Brain microvascular endothelial cell (primary cell): ENCODE measurements at regions not wholly inside any gene's neighbourhood (a gene's known extent, or its start where the extent isn't known, plus 50 kb on each side); places are given as distances from the start of the nearest gene placed in this dataset.

Source experiments
- DNase-seq: peaks from one replicate; pipeline ENCODE4 v3.0.0-alpha.2; 2020
- H3K27ac ChIP-seq: fragments of 250-450 bp; sonication (Bioruptor Pico); 2 replicates; pipeline ENCODE4 v1.5.1; 2020; ENCODE audit warnings: mild to moderate bottlenecking, moderate library complexity
- H3K27me3 ChIP-seq: fragments of 250-450 bp; sonication (Bioruptor Pico); replicated peaks from 2 replicates; pipeline ENCODE4 v1.5.1; 2020; ENCODE audit warnings: mild to moderate bottlenecking
- H3K36me3 ChIP-seq: fragments of 250-450 bp; sonication (Bioruptor Pico); replicated peaks from 2 replicates; pipeline ENCODE4 v1.5.1; 2020; ENCODE audit warnings: mild to moderate bottlenecking
- H3K4me3 ChIP-seq: 2 replicates; pipeline ENCODE4 v1.5.1; 2011; ENCODE audit warnings: low read depth, mild to moderate bottlenecking, control low read depth, low read length, moderate library complexity
- in situ Hi-C: cut with HindIII; loops from 2 replicates; pipeline ENCODE4 v1.10.0; 2017; ENCODE audit warnings: low sequenced_read_pairs, low pct_ligation_motif_present
- TF ChIP-seq, protein P1 (sequence below): IDR thresholded peaks from 2 replicates; pipeline ENCODE4 v1.5.1; 2011; ENCODE audit warnings: low read depth, mild to moderate bottlenecking, moderate library complexity, low read length, control low read depth, inconsistent platforms; ENCODE audit errors: missing control alignments

GRCh38 chr2:41727711-41728110 is 320.1 kb upstream of the PKDCC start:
- no peaks in the 10 kb centered on the region for H3K36me3 ChIP-seq
- TF ChIP-seq, protein P1, sequence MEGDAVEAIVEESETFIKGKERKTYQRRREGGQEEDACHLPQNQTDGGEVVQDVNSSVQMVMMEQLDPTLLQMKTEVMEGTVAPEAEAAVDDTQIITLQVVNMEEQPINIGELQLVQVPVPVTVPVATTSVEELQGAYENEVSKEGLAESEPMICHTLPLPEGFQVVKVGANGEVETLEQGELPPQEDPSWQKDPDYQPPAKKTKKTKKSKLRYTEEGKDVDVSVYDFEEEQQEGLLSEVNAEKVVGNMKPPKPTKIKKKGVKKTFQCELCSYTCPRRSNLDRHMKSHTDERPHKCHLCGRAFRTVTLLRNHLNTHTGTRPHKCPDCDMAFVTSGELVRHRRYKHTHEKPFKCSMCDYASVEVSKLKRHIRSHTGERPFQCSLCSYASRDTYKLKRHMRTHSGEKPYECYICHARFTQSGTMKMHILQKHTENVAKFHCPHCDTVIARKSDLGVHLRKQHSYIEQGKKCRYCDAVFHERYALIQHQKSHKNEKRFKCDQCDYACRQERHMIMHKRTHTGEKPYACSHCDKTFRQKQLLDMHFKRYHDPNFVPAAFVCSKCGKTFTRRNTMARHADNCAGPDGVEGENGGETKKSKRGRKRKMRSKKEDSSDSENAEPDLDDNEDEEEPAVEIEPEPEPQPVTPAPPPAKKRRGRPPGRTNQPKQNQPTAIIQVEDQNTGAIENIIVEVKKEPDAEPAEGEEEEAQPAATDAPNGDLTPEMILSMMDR = no peak
- H3K27ac ChIP-seq = no peak overlapping the region
- in situ Hi-C loops = no loop called here
- no peaks in the 10 kb centered on the region for H3K27me3 ChIP-seq
- no peak for DNase-seq
- H3K4me3 ChIP-seq = no peak overlapping the region

- Histone ChIP-seq H3K36me3 (no peaks in the 10 kb centered on the region), H3K27me3 (no peaks in the 10 kb centered on the region), H3K4me3 (no peak overlapping the region), H3K27ac (no peak overlapping the region)
- in situ Hi-C loops = no loop called here
- TF ChIP-seq, protein P1 = no peak
- DNase-seq = no peak
These were observed 319.0 kb upstream of the PKDCC start for GRCh38 chr2:41728788-41729338.

- H3K27me3 ChIP-seq = no peaks in the 10 kb centered on the region
- H3K27ac ChIP-seq = no peak overlapping the region
- in situ Hi-C loops = no loop called here
- no peak for DNase-seq
- no peaks in the 10 kb centered on the region for H3K36me3 ChIP-seq
- TF ChIP-seq, protein P1 = no peak
- no peak overlapping the region for H3K4me3 ChIP-seq
These were observed 317.9 kb upstream of the PKDCC start for GRCh38 chr2:41729800-41730364.

DNA sequence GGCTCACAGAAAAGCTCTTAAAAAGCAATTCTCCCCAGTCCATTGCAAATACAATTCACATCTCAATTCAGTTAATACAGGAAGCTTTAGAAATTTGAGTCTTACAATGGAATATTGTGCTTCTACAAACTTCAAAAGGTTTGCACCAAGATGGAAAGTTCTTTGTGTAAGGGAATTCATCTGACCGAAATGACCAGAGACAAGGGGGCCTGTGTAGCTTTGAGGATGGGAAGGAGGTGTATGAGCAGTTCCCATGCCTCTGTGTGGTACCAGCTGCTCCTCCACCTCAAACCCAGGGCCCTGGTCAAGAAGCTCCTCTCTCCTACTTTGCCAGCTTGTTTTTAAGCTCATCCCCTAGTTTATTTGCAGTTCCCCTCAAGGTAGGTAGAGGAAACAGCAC is 312.8 kb upstream of the PKDCC start:
- Histone ChIP-seq H3K27ac (no peak overlapping the region), H3K27me3 (no peaks in the 10 kb centered on the region), H3K4me3 (no peak overlapping the region), H3K36me3 (no peaks in the 10 kb centered on the region)
- no peak for DNase-seq
- in situ Hi-C loops = no loop called here
- TF ChIP-seq, protein P1 = no peak

DNA sequence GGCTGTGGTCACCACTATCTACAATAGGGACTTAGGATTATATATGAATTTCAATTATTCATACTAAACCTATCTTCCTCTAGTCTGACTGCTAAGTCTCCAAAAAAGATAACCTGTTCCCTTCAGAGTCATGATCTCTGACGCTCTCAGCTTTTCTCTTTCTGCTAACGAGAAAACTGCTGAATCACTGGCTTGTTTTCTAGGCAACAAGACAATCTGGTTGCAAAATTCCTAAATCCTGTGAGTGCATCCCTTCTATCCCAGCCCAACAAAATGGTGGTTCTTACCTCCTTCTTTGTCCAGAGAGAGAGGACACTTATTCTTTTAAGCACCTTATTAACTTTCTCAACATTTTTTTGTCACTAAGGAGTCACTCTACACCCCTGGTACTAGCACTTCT is 312.3 kb upstream of the PKDCC start:
- TF ChIP-seq, protein P1 = no peak
- Histone ChIP-seq H3K27ac (no peak overlapping the region), H3K4me3 (no peak overlapping the region), H3K36me3 (no peaks in the 10 kb centered on the region), H3K27me3 (no peaks in the 10 kb centered on the region)
- DNase-seq = no peak
- in situ Hi-C loops = no loop called here

- H3K27ac ChIP-seq = no peak overlapping the region
- no peaks in the 10 kb centered on the region for H3K27me3 ChIP-seq
- peak; percentile 31 for DNase-seq
- H3K36me3 ChIP-seq = no peaks in the 10 kb centered on the region
- TF ChIP-seq, protein P1 = no peak
- in situ Hi-C loops = no loop called here
- H3K4me3 ChIP-seq = no peak overlapping the region
These were observed 311.7 kb upstream of the PKDCC start for GRCh38 chr2:41736105-41736567.
